ENCODE measurements at regions not wholly inside any gene's neighbourhood (a gene's known extent, or its start where the extent isn't known, plus 50 kb on each side); places are given as distances from the start of the nearest gene placed in this dataset.

DNA sequence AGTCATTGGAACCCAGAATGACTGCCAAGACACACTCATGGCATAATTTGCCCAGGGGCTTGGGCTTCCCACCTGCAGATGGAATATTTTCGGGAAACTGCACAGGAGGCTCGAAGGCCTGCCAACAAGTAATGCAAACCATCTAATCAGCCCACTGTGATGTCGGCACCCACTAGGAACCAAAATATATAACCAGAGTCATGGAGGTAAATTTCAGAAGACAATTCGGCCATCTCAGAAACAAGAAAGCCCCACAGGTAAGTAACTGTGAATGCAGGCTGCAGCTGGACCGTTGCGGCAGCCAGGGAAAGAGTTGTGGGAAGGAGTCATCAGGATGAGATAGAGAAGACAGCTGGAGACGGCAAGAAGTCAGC is 264.4 kb downstream of the SYK start:
- Histone ChIP-seq H3K4me1 (no peaks in the 10 kb centered on the region), H3K27ac (no peak overlapping the region), H3K36me3 (no peaks in the 10 kb centered on the region), H3K9me3 (no peaks in the 10 kb centered on the region), H3K4me3 (no peak overlapping the region), H3K9ac (ENCODE audit: low read depth in 2 of 2, low read length in 2 of 2) (no peak overlapping the region), H3K27me3 (no peaks in the 10 kb centered on the region)
- intact Hi-C loops (cut with DNase I): no loop called here
- DNase-seq: no peak
- no peak for TF ChIP-seq CTCF (IDR thresholded peaks at IDR 0.05)

GRCh38 chr9:91066856-91067255 is 265.2 kb downstream of the SYK start:
- DNase-seq: no peak
- Histone ChIP-seq H3K9me3 (no peaks in the 10 kb centered on the region), H3K27me3 (no peaks in the 10 kb centered on the region), H3K27ac (no peak overlapping the region), H3K4me3 (no peak overlapping the region), H3K4me1 (no peaks in the 10 kb centered on the region), H3K9ac (ENCODE audit: low read depth in 2 of 2, low read length in 2 of 2) (no peak overlapping the region), H3K36me3 (no peaks in the 10 kb centered on the region)
- TF ChIP-seq CTCF (IDR thresholded peaks at IDR 0.05): no peak
- intact Hi-C loops (cut with DNase I): no loop called here

DNA sequence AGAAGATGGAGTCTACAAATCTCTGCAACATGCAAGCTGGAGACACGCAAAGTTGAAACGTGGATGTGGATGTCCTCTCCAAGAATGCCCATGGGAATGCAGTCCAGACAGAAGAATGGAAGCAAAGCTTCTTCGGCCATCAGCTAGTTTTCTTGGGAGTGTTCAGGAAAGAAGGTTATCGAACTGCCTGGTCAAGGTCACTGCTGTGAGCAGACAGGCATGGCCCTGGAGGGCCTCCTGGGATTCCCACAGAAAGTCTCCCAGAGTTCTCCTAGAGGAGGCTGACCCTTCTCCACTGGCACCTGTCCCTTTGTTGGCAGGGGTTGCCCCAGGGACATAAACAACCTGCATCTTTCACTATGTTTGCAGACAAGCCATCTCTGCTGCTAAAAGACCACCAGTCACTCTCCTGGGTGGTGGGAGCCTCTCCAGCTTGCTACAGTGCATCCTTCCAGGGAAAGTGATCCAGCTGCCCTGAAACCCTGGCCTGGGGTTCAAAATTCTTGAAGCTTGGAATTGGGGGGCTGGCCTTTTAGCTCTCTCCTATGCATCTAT is 265.8 kb downstream of the SYK start:
- no peak overlapping the region for H3K27ac ChIP-seq
- no peaks in the 10 kb centered on the region for H3K9me3 ChIP-seq
- H3K36me3 ChIP-seq: no peaks in the 10 kb centered on the region
- DNase-seq: no peak
- no peak overlapping the region for H3K9ac ChIP-seq (ENCODE audit: low read depth in 2 of 2, low read length in 2 of 2)
- no peak for TF ChIP-seq CTCF (IDR thresholded peaks at IDR 0.05)
- intact Hi-C loops (cut with DNase I): no loop called here
- no peaks in the 10 kb centered on the region for H3K27me3 ChIP-seq
- H3K4me3 ChIP-seq: no peak overlapping the region
- H3K4me1 ChIP-seq: no peaks in the 10 kb centered on the region

GRCh38 chr9:91071184-91071990 is 269.8 kb downstream of the SYK start:
- no peak overlapping the region for H3K4me3 ChIP-seq
- no peak for TF ChIP-seq CTCF (IDR thresholded peaks at IDR 0.05)
- H3K36me3 ChIP-seq: no peaks in the 10 kb centered on the region
- no peak overlapping the region for H3K9ac ChIP-seq (ENCODE audit: low read depth in 2 of 2, low read length in 2 of 2)
- no peaks in the 10 kb centered on the region for H3K9me3 ChIP-seq
- intact Hi-C loops (cut with DNase I): no loop called here
- H3K4me1 ChIP-seq: no peaks in the 10 kb centered on the region
- no peaks in the 10 kb centered on the region for H3K27me3 ChIP-seq
- no peak overlapping the region for H3K27ac ChIP-seq
- no peak for DNase-seq

GRCh38 chr9:91073049-91073810 is 271.6 kb downstream of the SYK start:
- Histone ChIP-seq H3K36me3 (no peaks in the 10 kb centered on the region), H3K9me3 (no peaks in the 10 kb centered on the region), H3K27ac (no peak overlapping the region), H3K27me3 (no peaks in the 10 kb centered on the region), H3K4me3 (no peak overlapping the region), H3K9ac (ENCODE audit: low read depth in 2 of 2, low read length in 2 of 2) (no peak overlapping the region), H3K4me1 (no peaks in the 10 kb centered on the region)
- no peak for DNase-seq
- intact Hi-C loops (cut with DNase I): no loop called here
- no peak for TF ChIP-seq CTCF (IDR thresholded peaks at IDR 0.05)

Data from colonic mucosa (tissue), 4 donors.